Tibial nerve (tissue), 4 donors: ENCODE measurements at regions not wholly inside any gene's neighbourhood (a gene's known extent, or its start where the extent isn't known, plus 50 kb on each side); places are given as distances from the start of the nearest gene placed in this dataset.

Experiments
- EP300 ChIP-seq, 2 donors: sonication (generic); formaldehyde crosslinking; IDR thresholded peaks; one replicate each; pipeline ENCODE4 v1.6.1; 2017; ENCODE audit warnings: antibody characterized with exemption in 2 of 2, mild to moderate bottlenecking in 1 of 2
- POLR2A ChIP-seq, 2 donors: fragments of 450-650 bp; IDR thresholded peaks; one replicate each; pipeline ENCODE4 v1.6.1; 2017; ENCODE audit warnings: antibody characterized with exemption in 2 of 2, mild to moderate bottlenecking in 2 of 2, moderate library complexity in 2 of 2
- TF ChIP-seq, protein P1 (sequence below), 5 experiments: fragments of 200-600 bp in 3 of 5; fragments of 450-650 bp in 2 of 5; sonication (generic) in 3 of 5; IDR thresholded peaks; one replicate each; pipeline ENCODE4 v1.5.1; 2016 to 2019; ENCODE audit warnings: antibody characterized with exemption in 5 of 5, mild to moderate bottlenecking in 3 of 5, moderate library complexity in 2 of 5

GRCh38 chr4:56282004-56282403, 105.3 kb downstream of the AASDH start:
- TF ChIP-seq POLR2A (IDR thresholded peaks at IDR 0.05): no peak
- TF ChIP-seq, protein P1, sequence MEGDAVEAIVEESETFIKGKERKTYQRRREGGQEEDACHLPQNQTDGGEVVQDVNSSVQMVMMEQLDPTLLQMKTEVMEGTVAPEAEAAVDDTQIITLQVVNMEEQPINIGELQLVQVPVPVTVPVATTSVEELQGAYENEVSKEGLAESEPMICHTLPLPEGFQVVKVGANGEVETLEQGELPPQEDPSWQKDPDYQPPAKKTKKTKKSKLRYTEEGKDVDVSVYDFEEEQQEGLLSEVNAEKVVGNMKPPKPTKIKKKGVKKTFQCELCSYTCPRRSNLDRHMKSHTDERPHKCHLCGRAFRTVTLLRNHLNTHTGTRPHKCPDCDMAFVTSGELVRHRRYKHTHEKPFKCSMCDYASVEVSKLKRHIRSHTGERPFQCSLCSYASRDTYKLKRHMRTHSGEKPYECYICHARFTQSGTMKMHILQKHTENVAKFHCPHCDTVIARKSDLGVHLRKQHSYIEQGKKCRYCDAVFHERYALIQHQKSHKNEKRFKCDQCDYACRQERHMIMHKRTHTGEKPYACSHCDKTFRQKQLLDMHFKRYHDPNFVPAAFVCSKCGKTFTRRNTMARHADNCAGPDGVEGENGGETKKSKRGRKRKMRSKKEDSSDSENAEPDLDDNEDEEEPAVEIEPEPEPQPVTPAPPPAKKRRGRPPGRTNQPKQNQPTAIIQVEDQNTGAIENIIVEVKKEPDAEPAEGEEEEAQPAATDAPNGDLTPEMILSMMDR (IDR thresholded peaks at IDR 0.05): no peak
- no peak for TF ChIP-seq EP300 (IDR thresholded peaks at IDR 0.05)
